ENCODE measurements at regions not wholly inside any gene's neighbourhood (a gene's known extent, or its start where the extent isn't known, plus 50 kb on each side); places are given as distances from the start of the nearest gene placed in this dataset.

GRCh38 chr2:195535911-195536522 is 121.0 kb upstream of the SLC39A10 start:
- TF ChIP-seq, protein P1, sequence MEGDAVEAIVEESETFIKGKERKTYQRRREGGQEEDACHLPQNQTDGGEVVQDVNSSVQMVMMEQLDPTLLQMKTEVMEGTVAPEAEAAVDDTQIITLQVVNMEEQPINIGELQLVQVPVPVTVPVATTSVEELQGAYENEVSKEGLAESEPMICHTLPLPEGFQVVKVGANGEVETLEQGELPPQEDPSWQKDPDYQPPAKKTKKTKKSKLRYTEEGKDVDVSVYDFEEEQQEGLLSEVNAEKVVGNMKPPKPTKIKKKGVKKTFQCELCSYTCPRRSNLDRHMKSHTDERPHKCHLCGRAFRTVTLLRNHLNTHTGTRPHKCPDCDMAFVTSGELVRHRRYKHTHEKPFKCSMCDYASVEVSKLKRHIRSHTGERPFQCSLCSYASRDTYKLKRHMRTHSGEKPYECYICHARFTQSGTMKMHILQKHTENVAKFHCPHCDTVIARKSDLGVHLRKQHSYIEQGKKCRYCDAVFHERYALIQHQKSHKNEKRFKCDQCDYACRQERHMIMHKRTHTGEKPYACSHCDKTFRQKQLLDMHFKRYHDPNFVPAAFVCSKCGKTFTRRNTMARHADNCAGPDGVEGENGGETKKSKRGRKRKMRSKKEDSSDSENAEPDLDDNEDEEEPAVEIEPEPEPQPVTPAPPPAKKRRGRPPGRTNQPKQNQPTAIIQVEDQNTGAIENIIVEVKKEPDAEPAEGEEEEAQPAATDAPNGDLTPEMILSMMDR (IDR thresholded peaks at IDR 0.05; ENCODE audit: poor library complexity) = no peak
- no peak for TF ChIP-seq EZH2phosphoT487 (IDR thresholded peaks at IDR 0.05; ENCODE audit: low read depth, severe bottlenecking, unreplicated experiment)
- no peak for TF ChIP-seq EZH2 (IDR thresholded peaks at IDR 0.05; ENCODE audit: borderline replicate concordance)

Measured in hepatocyte (in vitro differentiated cells).